ENCODE measurements at regions not wholly inside any gene's neighbourhood (a gene's known extent, or its start where the extent isn't known, plus 50 kb on each side); places are given as distances from the start of the nearest gene placed in this dataset.

DNA sequence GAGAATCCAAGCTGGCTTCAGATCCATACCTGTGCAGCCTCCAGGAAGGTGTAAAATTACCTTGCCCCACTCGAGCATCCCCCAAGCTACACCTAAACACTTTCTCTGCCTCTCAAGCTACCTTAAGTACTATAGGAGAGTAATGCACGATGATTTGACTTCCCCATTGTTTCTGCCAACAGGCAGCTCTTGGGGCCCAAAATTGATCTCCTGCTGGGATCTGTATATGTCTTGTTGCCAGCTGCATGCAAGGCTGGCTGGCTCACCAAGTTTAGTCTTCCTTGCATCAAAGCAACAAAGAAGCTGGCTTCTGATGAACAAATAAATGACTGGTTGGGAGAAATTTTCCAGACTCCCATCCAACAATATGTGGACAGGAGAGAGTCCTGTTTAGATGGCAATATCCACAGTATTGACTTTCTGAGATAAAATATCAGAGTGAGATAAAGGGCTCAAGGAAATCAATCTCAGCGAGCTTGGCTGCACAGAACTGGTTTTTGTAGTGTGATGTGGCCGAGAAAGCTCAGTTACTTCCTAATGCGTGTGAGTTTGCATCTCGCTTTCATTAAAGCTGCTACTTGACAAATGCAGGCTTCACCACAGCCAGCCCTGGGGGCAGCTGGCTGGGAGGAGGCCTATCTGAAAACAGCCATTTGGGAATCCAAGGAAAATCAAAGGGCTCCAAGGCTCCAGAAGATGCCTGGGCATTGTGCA is 140.7 kb downstream of the MINAR1 start:
- TF ChIP-seq, protein P1, sequence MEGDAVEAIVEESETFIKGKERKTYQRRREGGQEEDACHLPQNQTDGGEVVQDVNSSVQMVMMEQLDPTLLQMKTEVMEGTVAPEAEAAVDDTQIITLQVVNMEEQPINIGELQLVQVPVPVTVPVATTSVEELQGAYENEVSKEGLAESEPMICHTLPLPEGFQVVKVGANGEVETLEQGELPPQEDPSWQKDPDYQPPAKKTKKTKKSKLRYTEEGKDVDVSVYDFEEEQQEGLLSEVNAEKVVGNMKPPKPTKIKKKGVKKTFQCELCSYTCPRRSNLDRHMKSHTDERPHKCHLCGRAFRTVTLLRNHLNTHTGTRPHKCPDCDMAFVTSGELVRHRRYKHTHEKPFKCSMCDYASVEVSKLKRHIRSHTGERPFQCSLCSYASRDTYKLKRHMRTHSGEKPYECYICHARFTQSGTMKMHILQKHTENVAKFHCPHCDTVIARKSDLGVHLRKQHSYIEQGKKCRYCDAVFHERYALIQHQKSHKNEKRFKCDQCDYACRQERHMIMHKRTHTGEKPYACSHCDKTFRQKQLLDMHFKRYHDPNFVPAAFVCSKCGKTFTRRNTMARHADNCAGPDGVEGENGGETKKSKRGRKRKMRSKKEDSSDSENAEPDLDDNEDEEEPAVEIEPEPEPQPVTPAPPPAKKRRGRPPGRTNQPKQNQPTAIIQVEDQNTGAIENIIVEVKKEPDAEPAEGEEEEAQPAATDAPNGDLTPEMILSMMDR (conservative IDR thresholded peaks at IDR 0.05; ENCODE audit: low read length) = no peak
- no peak for TF ChIP-seq EZH2phosphoT487 (IDR thresholded peaks at IDR 0.05; ENCODE audit: borderline replicate concordance, low read depth, low read length)
